Body of pancreas (tissue), 4 donors: ENCODE measurements at regions not wholly inside any gene's neighbourhood (a gene's known extent, or its start where the extent isn't known, plus 50 kb on each side); places are given as distances from the start of the nearest gene placed in this dataset.

Experiments
- ATAC-seq: fragments of 150-250 bp; one replicate; pipeline ENCODE4 v1.9.1; 2016
- DNase-seq, 4 donors: peaks; one replicate each; pipeline ENCODE4 v3.0.0-alpha.2; 2019
- H3K27ac ChIP-seq, 4 donors: fragments of 200-600 bp; sonication (generic); 1 replicate in 3 of 4; 2 replicates in 1 of 4; pipeline versions ENCODE4 v1.5.1 to v1.6.1; 2016 to 2019; ENCODE audit warnings: mild to moderate bottlenecking in 1 of 4, mixed read lengths in 1 of 4, moderate library complexity in 1 of 4
- H3K27me3 ChIP-seq, 2 donors: fragments of 200-600 bp; sonication (generic); one replicate each; pipeline ENCODE4 v1.6.0; 2016; ENCODE audit warnings: mild to moderate bottlenecking in 1 of 2
- H3K36me3 ChIP-seq, 2 donors: fragments of 200-600 bp; sonication (generic); replicated peaks in 1 of 2; 2 replicates each; pipeline ENCODE4 v1.5.1; 2016; ENCODE audit warnings: low read depth in 2 of 2; ENCODE audit not compliant: insufficient read depth in 1 of 2
- H3K4me1 ChIP-seq: fragments of 200-600 bp; sonication (generic); one replicate; pipeline ENCODE4 v1.6.0; 2016
- H3K4me3 ChIP-seq, 2 donors: fragments of 200-600 bp; sonication (generic); 1 replicate in 1 of 2; 2 replicates in 1 of 2; pipeline ENCODE4 v1.5.1; 2016 to 2019
- H3K9me3 ChIP-seq, 3 donors: fragments of 200-600 bp; sonication (generic); 1 replicate in 2 of 3; 2 replicates in 1 of 3; pipeline ENCODE4 v1.5.1; 2016
- CTCF ChIP-seq, 7 experiments: fragments of 450-650 bp in 4 of 7; fragments of 200-600 bp in 3 of 7; sonication (generic) in 3 of 7; IDR thresholded peaks; one replicate each; pipeline ENCODE4 v1.5.1; 2016 to 2019; ENCODE audit warnings: antibody characterized with exemption in 7 of 7
- POLR2A ChIP-seq, 3 donors: fragments of 450-650 bp; IDR thresholded peaks; one replicate each; pipeline ENCODE4 v1.6.1; 2016; ENCODE audit warnings: antibody characterized with exemption in 3 of 3, mild to moderate bottlenecking in 2 of 3
- WGBS, 2 donors: methylation state at CpG; one replicate each; pipeline ENCODE4 v1.1.5; 2017; 5-methylcytosine and 5-hydroxymethylcytosine counted together
- intact Hi-C: fragments of 100-400 bp; cut with DNase I; formaldehyde crosslinking; loops from one replicate; pipeline ENCODE4 v1.15.1; 2023

- no peak for ATAC-seq
Measured at GRCh38 chr2:52139241-52139640, 1107.3 kb upstream of the NRXN1 start.

GRCh38 chr2:52135235-52135634, 1103.3 kb upstream of the NRXN1 start:
- WGBS, 2 donors = 57 to 61% methylated on average over 2 of the region's 2 CpGs

More at GRCh38 chr2:52139241-52139640, 1107.3 kb upstream of the NRXN1 start:
- H3K27me3 ChIP-seq = no peaks in the 10 kb centered on the region
- H3K4me1 ChIP-seq = no peaks in the 10 kb centered on the region
- intact Hi-C loops = no loop called here
- TF ChIP-seq CTCF (IDR thresholded peaks at IDR 0.05) (no peak), POLR2A (IDR thresholded peaks at IDR 0.05) (no peak)
- H3K4me3 ChIP-seq = no peak overlapping the region
- no peak overlapping the region for H3K27ac ChIP-seq
- DNase-seq = no peak
- H3K36me3 ChIP-seq = no peaks in the 10 kb centered on the region
- H3K9me3 ChIP-seq = no peaks in the 10 kb centered on the region

GRCh38 chr2:52128081-52128480, 1096.1 kb upstream of the NRXN1 start:
- H3K27ac ChIP-seq = no peak overlapping the region
- H3K36me3 ChIP-seq = no peaks in the 10 kb centered on the region
- DNase-seq (no peak), ATAC-seq (no peak)
- no peaks in the 10 kb centered on the region for H3K9me3 ChIP-seq
- H3K4me1 ChIP-seq = no peaks in the 10 kb centered on the region
- no peak overlapping the region for H3K4me3 ChIP-seq
- WGBS, 2 donors = 63 to 70% methylated on average over 3 of the region's 3 CpGs
- no peak for TF ChIP-seq POLR2A (IDR thresholded peaks at IDR 0.05)
- TF ChIP-seq CTCF (IDR thresholded peaks at IDR 0.05) = no peak
- intact Hi-C loops = no loop called here
- H3K27me3 ChIP-seq = no peaks in the 10 kb centered on the region

More at GRCh38 chr2:52135235-52135634, 1103.3 kb upstream of the NRXN1 start:
- Histone ChIP-seq H3K27ac (no peak overlapping the region), H3K36me3 (no peaks in the 10 kb centered on the region), H3K4me1 (no peaks in the 10 kb centered on the region), H3K27me3 (no peaks in the 10 kb centered on the region), H3K4me3 (no peak overlapping the region), H3K9me3 (no peaks in the 10 kb centered on the region)
- no peak for DNase-seq
- TF ChIP-seq POLR2A (IDR thresholded peaks at IDR 0.05) (no peak), CTCF (IDR thresholded peaks at IDR 0.05) (no peak)
- intact Hi-C loops = no loop called here
- ATAC-seq = no peak

- H3K9me3 ChIP-seq = no peaks in the 10 kb centered on the region
- H3K27ac ChIP-seq = no peak overlapping the region
- intact Hi-C loops = no loop called here
- H3K36me3 ChIP-seq = no peaks in the 10 kb centered on the region
- TF ChIP-seq POLR2A (IDR thresholded peaks at IDR 0.05) = no peak
- TF ChIP-seq CTCF (IDR thresholded peaks at IDR 0.05) = no peak
- DNase-seq (no peak), ATAC-seq (no peak)
- H3K4me1 ChIP-seq = no peaks in the 10 kb centered on the region
- no peak overlapping the region for H3K4me3 ChIP-seq
- 60 to 73% methylated on average over 1 of the region's 1 CpG for WGBS, 2 donors
- no peaks in the 10 kb centered on the region for H3K27me3 ChIP-seq
Measured at GRCh38 chr2:52127527-52127926, 1095.6 kb upstream of the NRXN1 start.

- whole genome bisulfite sequencing, 2 donors = 69% methylated on average over 3 of the region's 3 CpGs
- H3K4me1 ChIP-seq = no peaks in the 10 kb centered on the region
- no peaks in the 10 kb centered on the region for H3K9me3 ChIP-seq
Measured at GRCh38 chr2:52117299-52117698, 1085.4 kb upstream of the NRXN1 start.

More at GRCh38 chr2:52117299-52117698, 1085.4 kb upstream of the NRXN1 start:
- no peak for ATAC-seq
- no peaks in the 10 kb centered on the region for H3K27me3 ChIP-seq
- intact Hi-C loops = no loop called here
- H3K36me3 ChIP-seq = no peaks in the 10 kb centered on the region
- no peak overlapping the region for H3K27ac ChIP-seq
- H3K4me3 ChIP-seq = no peak overlapping the region
- TF ChIP-seq CTCF (IDR thresholded peaks at IDR 0.05) = no peak
- TF ChIP-seq POLR2A (IDR thresholded peaks at IDR 0.05) = no peak
- no peak for DNase-seq
